T-helper 1 cell treated with Interleukin-12 subunit alpha and Interleukin-12 subunit beta and Interleukin-4 antibody, amounts not matched to agents 30 ng/mL and 1 ng/mL, for 36 hours (primary cell): ENCODE measurements at regions not wholly inside any gene's neighbourhood (a gene's known extent, or its start where the extent isn't known, plus 50 kb on each side); places are given as distances from the start of the nearest gene placed in this dataset.
"Not testable (repeated sequence)": the region's sequence is repeated elsewhere in the genome, so short reads cannot be mapped to it uniquely, and the experiment has no call there.

Source experiments
- intact Hi-C: fragments of 100-400 bp; cut with micrococcal nuclease; formaldehyde crosslinking; loops from one replicate; pipeline ENCODE4 v1.15.1; 2024

DNA sequence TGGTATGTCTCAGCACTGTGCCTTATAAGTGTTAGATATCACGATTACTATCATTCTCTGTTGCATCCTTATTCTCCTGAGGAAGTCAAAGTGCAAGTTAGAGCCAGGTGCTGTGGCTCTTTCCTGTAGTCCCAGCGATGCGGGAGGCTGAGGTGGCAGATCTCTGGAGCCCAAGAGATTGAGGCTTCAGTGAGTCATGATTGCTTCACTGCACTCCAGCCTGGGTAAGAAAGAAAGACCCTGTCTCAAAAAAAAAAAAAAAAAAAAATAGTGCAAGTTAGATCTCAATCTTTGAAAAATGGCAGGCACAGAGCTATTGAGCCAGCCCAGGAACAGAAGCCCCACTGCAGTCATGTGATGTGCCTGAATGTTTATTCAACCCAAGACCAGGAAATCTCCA lies 147.8 kb upstream of the POGK start:
- intact Hi-C loops: no loop called here

DNA sequence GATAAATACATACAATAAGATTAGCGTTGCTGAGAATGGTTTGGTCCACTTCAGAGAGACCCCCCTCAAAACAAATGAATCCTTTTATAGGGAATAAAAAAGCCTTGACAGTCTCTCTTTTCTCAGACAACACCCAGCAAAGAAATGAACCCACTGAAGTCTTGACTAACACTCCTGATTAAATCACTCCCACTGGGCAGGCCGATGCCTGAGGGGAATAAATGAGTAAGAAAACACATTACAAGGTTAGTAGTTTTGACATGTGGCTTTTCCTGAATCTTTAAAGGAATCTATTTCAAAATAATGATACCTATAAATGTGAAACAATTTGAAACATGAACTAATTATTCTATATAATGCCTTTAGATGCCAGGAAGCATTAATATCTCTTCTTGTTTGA lies 146.9 kb upstream of the POGK start:
- intact Hi-C loops: no loop called here

DNA sequence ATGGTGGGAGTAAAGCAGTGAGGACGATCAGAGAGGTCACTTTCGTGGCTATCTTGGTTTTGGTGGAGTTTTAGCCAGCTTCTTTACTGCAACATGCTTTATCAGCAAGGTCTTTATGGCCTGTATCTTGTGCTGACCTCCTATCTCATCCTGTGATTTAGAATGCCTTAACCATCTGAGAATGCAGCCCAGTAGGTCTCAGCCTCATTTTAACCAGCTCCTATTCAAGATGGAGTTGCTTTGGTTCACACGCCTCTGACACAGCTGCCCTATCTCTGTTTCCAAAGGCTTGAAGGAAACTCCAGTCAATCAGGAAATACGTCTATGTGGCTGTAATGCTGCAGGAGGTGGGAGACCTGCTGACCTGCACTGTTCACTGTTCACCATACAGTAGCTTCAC lies 146.1 kb upstream of the POGK start:
- intact Hi-C loops: no loop called here

DNA sequence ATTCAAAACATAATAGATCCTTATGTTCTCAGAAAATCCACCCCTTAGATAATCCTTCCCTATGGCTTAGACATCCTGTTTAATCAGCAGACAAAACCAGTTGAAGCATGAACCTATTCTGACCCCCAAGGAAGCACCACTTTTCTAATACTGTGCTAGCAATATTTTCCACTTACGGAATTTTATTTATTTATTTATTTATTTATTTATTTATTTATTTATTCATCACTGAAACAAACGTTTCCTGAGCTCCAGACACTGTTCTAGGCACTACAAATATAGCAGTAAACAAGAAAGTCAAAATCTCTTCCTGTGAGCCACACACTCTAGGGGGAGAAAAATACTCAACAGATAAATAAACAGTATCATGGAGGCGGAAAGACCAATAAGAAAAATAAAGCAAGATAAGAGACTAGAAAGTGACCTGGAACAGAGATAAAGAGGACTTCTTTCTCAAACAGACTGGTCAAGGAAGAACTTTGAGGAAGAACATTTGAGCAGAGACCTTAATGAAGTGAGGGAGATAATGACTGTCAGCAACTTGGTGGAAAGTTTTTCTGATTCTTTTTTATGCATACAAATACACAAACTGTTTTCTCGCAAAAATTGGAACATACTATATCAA lies 145.5 kb upstream of the POGK start:
- intact Hi-C loops: no loop called here

DNA sequence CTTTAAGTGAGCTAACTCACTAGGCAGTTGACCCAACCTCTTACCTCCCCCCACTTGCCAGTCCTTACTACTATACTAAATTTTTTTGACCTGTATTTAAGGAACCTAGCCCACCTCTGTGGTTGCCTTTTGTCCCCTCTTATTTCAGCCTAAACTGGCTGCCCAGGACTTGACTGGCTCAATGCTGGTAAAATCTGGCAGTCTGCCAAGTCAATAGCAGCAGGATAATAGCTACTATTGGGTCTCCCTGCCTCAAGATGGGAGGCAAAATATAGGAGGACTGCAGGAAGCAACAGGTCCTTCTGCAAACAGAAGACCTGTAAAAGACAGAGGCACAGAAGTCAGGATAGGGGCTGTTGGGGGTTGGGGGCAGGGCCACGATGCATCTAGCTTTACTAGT lies 144.2 kb upstream of the POGK start:
- intact Hi-C loops: no loop called here

DNA sequence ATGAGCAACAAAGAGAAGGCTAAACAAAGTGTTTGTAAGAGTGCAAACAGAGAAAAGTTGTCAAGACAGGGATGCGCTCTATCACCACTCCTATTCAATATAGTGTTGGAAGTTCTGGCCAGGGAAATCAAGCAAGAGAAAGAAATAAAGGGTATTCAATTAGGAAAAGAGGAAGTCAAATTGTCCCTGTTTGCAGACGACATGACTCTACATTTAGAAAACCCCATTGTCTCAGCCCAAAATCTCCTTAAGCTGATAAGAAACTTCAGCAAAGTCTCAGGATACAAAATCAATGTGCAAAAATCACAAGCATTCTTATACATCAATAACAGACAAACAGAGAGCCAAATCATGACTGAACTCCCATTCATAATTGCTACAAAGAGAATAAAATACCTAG lies 143.4 kb upstream of the POGK start:
- intact Hi-C loops: not testable (repeated sequence)

DNA sequence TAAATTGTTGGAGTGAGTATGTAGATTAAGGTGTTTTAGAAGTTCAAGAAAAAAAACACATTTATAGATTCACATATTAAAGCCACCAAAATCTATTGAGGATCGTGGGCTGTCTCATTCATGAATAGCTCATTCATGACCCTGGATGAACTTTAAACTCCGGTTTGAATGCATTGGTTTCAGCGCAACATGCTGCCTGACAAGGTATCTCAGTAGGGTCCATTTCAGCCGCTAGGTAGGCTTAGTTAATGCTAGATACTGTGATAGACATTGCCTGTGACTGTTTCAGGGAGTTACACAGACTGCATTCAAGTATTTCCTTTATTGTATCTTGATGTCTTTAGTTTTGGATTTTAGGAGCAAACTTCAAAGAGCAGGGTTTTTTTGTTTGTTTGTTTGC lies 140.5 kb upstream of the POGK start:
- intact Hi-C loops: no loop called here

DNA sequence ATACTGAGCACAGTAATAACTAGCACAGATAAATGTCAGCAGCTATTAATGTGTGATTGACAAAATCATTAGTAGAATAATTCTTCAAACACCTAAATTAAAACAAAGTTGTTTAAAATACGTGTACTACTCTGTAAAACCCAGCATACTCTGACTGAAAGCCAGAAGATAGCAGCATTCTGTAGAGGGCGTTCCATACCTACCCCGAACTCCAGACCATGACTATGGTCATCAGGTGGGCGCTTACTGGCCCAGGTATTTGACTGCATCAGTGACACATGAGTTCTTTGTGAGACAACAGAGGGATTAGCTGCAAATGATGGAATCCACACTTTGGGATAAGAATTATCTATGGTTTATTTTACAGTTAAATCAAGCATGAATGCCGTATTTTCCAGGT lies 139.7 kb upstream of the POGK start:
- intact Hi-C loops: no loop called here

DNA sequence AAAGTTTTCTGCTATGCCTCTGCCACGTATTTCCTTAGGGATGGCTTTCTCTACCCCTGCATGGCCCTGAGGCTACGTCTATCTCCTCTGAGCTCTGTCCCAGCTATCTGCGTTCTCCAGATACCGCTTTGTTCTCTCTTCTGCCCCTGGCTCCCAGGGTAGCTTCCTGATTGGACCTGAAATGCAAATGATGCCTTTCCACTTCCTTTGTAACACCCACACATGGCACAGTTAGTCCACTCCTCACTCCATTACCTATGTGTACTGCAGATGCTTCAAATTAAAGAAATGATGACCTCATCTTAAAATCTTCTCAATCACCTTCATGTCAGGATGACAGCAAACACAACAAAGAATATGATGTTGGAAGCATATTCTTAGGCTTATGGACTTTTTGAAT lies 138.6 kb upstream of the POGK start:
- intact Hi-C loops: no loop called here

DNA sequence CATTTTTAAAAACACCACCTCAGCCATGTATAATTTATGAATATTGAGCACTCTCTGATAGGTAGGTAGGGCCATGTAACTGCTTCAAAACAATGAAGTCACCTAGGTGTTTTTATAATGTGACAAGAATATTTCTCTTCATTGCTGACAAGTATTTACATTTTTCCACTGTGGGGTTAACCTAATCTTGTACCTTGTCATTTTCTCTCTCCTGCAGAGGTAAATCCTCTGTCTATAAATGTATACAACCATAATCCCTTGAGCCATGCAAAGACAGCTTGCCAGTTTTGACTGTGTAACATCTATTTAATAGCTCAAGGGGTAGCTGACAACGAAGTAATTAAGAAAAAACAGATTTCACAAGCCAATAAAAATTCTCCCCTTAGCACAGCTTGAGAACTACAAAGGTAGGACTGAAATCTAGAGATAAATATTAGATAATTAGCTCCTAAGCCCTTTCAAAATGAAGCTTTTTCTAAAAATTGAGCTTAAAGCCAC lies 137.6 kb upstream of the POGK start:
- intact Hi-C loops: no loop called here

DNA sequence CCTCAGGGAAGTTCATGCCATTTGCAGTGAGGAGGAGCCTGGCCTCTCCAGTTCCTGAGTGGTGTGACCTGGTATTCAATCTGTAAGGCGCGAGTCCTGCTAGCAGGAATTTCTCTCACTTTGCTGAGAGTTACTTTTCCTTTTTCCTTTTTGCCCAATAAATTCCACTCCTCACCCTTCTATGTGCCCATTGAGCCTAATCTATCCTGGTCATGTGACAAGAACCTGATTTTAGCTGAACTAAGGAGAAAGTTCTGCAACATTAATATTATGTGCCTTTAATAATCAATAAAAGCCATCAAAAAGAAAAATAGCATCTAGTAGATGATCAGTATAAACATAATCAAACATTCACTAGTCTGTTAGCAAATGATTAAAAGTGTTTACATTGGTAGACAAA lies 136.1 kb upstream of the POGK start:
- intact Hi-C loops: no loop called here

DNA sequence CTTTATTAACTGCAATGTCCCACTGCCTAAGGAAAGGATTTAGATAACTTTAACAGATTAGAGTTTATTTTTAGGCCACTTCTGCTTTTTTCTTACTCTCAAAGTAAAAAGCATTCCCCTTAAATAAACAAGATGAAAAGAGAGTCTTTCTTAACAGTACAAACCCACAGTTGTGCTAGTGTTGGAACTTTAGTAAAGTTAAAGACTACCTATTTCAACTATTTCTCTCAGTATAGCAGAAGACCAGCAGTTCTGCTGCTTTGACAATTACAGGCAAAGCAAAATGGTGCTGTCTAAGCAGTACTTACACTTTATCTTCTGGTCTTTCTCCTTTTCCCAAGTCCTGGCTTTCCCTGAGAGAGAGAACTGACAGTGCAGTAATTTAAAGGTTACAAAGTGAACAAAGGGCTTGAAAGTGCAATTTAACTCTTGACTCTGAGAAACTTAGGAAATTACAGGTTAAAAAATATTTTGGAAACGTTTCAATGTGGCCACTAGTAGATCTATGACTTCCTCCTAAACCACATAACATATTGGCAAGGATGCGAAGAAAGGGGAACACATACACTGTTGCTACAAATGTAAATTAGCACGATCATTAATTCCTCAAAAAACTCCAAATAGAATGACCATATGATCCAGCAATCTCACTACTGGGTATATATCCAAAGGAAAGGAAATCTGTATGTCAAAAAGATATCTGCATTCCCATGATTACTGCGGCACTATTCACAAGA lies 135.4 kb upstream of the POGK start:
- intact Hi-C loops: no loop called here

DNA sequence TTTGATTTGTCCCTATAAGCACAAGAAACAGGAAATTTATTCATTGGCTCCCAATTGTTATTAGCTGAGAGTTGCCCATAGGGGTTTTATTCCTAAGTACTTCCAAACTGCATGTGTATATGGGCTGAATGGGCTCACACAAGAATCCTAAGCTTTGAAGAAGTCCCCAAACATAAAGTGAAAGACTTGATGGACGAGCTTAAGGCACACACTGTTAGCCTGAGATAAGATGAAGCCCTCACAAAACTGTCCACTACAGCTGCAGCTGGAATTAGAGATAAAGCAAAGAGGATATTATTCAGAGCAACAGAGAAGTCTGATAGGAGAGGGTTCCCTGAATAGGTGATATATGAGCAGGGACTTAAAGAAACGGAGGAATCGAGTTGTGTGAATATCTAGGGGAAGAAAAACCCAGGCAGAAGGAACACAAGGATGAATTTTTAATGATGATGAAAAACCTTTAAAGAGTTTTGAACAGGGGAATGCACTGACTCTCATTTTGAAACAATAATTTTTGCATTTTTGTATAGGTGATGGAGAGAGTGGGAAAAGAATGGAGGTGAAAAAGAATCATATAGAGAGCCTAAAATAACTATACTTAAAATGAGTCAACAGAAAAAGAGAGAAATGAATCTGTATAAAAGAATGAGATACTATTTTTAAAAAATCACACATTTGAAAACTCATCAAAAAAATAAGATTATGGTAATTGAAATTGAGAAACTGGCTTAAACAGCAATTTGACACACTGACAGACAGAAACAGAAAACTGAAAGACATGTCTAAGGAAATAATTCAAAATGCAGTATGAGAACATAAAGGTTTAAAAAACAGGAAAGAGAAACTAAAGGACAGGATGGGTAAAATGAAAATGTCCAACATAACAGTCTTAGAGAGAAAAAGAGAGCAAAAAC lies 133.6 kb upstream of the POGK start:
- intact Hi-C loops: no loop called here

DNA sequence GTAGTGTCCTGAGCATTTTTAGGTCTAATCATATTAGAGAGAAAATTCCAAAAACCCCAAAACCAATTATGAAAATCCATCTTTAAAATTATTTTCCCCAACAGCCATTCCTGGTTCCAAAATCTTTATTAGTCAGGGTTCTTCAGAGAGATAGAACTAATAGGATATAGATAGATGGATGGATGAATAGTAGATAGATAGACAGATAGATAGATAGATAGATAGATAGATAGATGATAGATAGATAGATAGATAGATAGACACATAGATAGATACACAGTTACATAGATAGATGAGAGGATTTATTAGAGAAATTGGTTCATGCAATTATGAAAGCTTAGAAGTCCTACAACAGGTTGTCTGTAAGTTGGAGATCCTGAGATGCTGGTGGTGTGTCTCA lies 122.7 kb upstream of the POGK start:
- intact Hi-C loops: no loop called here

DNA sequence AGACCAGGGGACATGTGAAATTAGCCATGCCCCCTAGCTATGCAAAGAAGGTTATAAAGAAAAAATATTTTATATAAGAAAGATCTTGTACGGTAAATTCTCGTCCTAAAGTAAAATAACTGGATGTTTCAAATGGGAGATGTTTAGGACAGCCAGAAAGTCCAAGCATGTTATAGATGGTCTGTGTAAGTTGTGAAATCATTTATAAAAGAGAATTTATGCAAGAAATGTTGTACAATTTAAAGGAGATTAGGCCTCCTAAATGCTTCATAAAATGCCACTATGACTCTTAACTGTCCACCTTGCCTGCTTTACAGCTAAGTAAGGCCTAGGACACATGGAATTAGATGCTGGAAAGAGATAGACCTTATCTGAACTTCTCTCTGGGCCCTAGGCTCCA lies 118.1 kb upstream of the POGK start:
- intact Hi-C loops: no loop called here

DNA sequence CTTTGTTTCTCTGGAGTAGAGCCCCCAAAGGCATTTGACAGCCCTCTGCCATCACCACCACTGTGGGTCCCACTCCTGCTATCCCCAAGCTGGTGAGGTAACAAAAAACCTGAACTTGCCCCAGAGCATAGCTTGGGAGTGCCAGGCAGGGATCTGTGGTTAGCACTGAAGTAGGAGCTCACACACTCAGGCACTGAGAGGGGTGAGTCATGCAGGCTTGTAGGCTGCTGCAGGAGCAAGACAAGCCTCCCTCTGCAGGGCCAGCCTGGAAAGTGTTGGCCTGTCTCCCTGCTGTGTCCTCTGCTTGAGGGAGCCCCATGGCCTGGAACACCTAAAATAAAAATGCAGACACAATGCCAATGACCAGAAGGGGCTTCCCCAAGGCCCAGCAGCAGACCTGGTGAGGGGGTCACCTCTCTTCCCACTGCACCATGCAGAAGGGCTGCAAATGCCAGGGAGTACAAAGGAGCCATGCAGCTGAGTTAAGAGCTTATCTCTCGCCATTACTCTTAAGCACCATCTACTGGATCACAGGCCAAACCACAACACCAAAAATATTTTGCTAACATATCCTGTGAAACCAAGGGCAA lies 108.9 kb upstream of the POGK start:
- intact Hi-C loops: loop anchor here (10.0 kb wide), 1 partner anchor 806 kb away; no protein-coding TSS in a partner anchor

DNA sequence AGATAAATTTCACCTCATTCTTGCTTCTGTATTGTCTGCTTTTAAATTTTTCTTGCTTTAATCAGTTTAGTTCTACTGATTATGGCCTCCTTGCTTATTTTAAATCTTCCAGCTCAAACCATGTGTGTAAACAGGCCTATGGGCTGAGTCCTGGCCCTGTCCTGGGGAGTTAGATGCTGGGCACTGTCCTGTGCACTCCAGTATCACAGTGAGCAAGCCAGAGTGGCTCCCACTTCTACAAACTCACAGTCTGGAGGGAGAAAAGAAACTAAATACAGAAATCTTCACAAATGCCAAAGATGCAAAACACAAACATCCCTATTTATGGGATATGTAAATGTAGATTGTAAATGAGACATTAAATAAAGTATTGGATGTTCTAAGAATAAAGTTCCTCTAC lies 101.1 kb upstream of the POGK start:
- intact Hi-C loops: loop anchor here (10.0 kb wide), 1 partner anchor 813 kb away; no protein-coding TSS in a partner anchor

DNA sequence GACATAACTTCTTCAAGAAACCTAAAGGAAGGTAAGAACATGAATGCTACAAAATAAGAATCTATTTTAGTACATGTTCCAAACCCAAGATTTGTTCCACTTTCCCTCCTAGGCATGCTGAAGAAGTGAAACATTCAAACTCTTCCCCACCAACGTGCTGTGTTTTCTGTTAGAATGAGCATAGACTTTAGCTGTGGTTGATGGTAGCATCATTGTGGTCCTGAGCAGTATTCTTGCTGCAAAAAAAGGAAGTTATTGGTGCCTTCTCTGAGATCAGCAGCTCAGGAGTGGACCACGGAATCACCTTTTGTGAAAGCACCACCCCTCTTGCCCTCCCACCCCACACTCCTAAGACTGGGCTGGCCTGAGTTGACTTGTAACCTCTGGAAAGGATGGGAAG lies 100.4 kb upstream of the POGK start:
- intact Hi-C loops: loop anchor here (10.0 kb wide), 1 partner anchor 814 kb away; no protein-coding TSS in a partner anchor

DNA sequence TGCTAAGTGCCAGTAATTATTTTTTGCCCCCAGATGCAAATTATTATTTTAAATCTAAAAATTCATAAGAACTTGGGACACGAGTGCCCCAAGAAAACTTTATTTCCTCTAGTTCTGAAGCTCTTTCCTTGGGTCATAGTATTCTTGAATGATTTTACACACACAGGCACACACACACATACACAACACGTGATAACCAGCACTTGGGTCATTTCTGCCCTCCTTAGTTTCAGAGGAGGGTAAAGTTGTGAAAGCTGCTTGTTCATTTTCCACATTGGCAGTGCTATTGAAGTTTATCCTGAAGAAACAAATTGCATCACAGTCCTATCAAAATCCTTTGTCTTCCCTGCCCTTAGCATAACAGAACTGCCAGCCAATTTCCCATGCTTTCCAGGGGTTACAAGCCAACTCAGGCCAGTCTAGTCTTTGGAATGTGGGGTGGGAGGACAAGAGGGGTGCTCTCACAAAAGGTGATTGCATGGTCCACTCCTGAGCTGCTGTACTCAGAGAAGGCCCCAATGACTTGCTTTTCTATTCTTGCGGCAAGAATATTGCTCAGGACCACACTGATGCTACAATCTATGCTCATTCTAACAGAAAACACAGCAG lies 98.5 kb upstream of the POGK start:
- intact Hi-C loops: no loop called here

DNA sequence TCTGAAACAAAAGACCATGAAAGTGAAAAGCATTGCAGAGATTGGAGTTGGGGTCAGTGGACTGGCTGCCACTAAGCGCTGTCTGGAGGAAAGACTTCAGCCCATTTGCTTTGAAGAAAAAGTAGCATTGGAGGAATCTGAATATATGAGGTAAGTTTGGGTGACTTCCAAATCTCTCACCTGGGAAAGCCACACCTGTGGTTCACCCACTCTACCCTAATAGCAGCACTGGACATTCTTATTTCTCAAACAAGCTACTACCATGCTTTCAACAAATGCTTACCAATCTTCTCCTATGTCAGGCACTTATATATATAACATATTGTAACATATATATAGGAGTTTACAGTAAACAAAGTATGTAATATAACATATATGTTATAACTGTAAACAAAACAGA lies 76.0 kb upstream of the POGK start:
- intact Hi-C loops: no loop called here

DNA sequence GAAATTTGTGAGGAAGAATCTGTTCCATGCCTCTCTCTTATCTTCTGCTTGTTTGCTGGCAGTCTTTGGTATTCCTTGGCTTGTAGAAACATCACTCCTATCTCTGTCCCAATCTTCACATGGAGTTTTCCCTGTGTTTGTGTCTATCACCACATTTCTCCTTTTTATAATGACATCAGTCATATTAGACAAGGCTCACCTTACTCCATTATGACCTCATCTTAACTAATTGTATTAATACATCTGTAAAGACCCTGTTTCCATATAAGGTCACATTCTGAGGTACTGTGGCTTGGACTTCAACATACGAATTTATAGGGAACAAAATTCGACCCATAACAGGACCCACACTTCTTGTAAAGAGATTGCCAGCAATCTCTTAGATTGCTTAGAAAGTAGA lies 72.3 kb upstream of the POGK start:
- intact Hi-C loops: no loop called here
